Activated T-cell treated with anti-CD3 and anti-CD28 coated beads, Interleukin-2, amount 50 U/mL, for 72 hours (primary cell): ENCODE measurements at regions not wholly inside any gene's neighbourhood (a gene's known extent, or its start where the extent isn't known, plus 50 kb on each side); places are given as distances from the start of the nearest gene placed in this dataset.
A peak's percentile ranks its signal among the peaks of the same experiment; 100 is the strongest.

Experiments
- ATAC-seq, 2 donors: fragments of 150-1000 bp; cut with Tn5 transposase; replicated peaks in 1 of 2; 2 replicates each; pipeline ENCODE4 v1.10.0; 2021; ENCODE audit warnings: moderate library complexity in 2 of 2, mild to moderate bottlenecking in 1 of 2
- DNase-seq, 2 donors: peaks; one replicate each; pipeline ENCODE4 v3.0.0; 2021 to 2022; ENCODE audit warnings: mixed read lengths in 1 of 2
- H3K27ac Mint-ChIP-seq: one replicate; pipeline ENCODE4 v1.8.0; 2022; ENCODE audit warnings: mild to moderate bottlenecking, moderate library complexity, mixed read lengths
- H3K27me3 Mint-ChIP-seq: one replicate; pipeline ENCODE4 v1.8.0; 2022; ENCODE audit warnings: low read depth, mixed read lengths
- H3K36me3 Mint-ChIP-seq, 2 donors: one replicate each; pipeline ENCODE4 v1.8.0; 2022; ENCODE audit warnings: mixed read lengths in 2 of 2, mild to moderate bottlenecking in 1 of 2; ENCODE audit not compliant: insufficient read depth in 2 of 2
- H3K4me1 Mint-ChIP-seq: one replicate; pipeline ENCODE4 v1.8.0; 2022; ENCODE audit warnings: low read depth, mixed read lengths
- H3K4me3 Mint-ChIP-seq, 2 donors: one replicate each; pipeline ENCODE4 v1.8.0; 2022; ENCODE audit warnings: mild to moderate bottlenecking in 2 of 2, mixed read lengths in 2 of 2, moderate library complexity in 2 of 2
- H3K9me3 Mint-ChIP-seq, 2 donors: one replicate each; pipeline ENCODE4 v1.8.0; 2022; ENCODE audit warnings: mixed read lengths in 2 of 2

DNA sequence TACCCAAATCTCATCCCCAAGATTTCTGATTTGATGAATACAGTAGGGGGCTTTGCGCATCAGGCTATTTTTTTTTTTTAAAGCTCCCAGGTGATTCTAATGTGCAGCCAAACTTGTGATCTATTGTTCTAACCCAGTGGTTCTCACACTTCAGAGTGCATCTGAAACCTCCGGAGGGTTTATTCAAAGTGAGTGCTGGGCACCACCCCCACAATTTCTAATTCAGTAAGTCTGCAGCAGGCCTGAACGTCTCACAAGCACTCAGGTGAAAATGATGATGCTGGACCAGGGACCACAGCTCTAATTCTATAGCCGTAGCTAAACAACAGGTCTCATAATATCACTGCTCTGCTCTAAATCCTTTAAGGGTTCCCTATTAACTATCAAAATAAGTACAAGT lies 211.4 kb downstream of the FMR1NB start:
- Mint-ChIP-seq H3K36me3 (no peaks in the 10 kb centered on the region), H3K4me3 (no peak overlapping the region), H3K4me1 (no peaks in the 10 kb centered on the region), H3K27me3 (no peaks in the 10 kb centered on the region), H3K27ac (no peak overlapping the region), H3K9me3 (no peaks in the 10 kb centered on the region)
- ATAC-seq, result no peak
- DNase-seq, result no peak

DNA sequence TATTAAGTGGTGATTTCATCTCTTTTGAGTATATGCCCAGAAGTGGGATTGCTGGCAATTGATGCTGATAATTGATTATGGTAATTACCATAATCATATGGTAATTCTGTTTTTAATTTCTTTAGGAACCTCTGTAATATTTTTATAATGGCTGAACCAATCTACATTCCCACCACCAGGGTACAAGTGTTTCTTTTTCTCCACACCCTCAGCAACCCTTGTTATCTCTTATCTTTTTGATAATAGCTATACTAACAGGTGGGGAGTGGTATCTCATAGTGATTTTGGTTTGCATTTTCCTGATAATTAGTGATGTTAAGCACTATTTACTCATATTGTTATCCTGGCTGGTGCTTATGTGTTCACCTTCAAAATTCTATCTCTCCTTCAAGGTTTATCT lies 212.6 kb downstream of the FMR1NB start:
- no peaks in the 10 kb centered on the region for H3K27me3 Mint-ChIP-seq
- H3K9me3 Mint-ChIP-seq, result no peaks in the 10 kb centered on the region
- H3K36me3 Mint-ChIP-seq, result no peaks in the 10 kb centered on the region
- H3K4me1 Mint-ChIP-seq, result no peaks in the 10 kb centered on the region
- ATAC-seq (no peak), DNase-seq (no peak)
- no peak overlapping the region for H3K27ac Mint-ChIP-seq
- H3K4me3 Mint-ChIP-seq, result no peak overlapping the region

DNA sequence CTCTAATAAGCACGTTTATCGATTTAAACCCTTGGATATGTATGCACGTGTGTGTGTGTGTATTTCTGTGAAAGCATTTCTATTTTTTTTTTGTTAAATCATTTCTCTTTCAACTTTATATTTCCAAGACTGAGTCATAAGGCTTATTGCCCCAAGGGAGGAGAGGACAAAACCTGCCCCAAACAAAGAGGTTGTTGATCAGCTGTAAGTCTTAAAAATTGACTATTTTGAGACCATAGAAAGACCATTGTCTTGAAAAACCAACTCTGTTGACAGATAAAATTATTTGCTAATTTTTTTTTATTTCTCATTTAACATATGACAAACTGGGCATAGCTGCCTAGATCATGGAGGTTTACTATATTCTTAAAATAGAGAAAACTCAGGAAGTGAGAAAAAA lies 222.4 kb downstream of the FMR1NB start:
- Mint-ChIP-seq H3K9me3 (peaks cover 7 to 10% of the 10 kb centered on the region in 2 donors), H3K27ac (no peak overlapping the region), H3K27me3 (peaks cover 13% of the 10 kb centered on the region), H3K4me3 (no peak overlapping the region), H3K36me3 (peaks cover 2 to 3% of the 10 kb centered on the region in 2 donors), H3K4me1 (no peaks in the 10 kb centered on the region)
- DNase-seq, result no peak
- no peak for ATAC-seq

DNA sequence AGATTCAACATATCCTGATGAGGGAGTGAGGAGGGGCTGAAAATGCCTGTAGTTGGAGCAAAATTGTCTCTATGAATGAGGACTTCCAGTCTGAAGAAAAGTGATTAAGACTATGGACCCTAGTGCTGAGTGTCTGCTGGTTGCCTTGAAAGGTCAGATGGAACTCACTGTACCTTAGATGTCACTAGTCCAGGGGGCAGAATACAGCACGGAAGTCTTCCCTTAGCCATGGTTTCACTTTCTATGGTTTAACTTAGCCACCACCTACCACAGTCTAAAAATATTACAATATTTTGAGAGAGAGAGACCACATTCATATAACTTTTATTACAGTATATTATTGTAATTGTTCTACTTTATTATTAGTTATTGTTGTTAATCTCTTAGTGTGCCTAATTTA lies 223.1 kb downstream of the FMR1NB start:
- Mint-ChIP-seq H3K4me1 (no peaks in the 10 kb centered on the region), H3K27me3 (peaks cover 13% of the 10 kb centered on the region), H3K27ac (no peak overlapping the region), H3K4me3 (no peak overlapping the region), H3K9me3 (peaks cover 7 to 10% of the 10 kb centered on the region in 2 donors), H3K36me3 (peaks cover 2 to 3% of the 10 kb centered on the region in 2 donors)
- no peak for DNase-seq
- ATAC-seq, result no peak

DNA sequence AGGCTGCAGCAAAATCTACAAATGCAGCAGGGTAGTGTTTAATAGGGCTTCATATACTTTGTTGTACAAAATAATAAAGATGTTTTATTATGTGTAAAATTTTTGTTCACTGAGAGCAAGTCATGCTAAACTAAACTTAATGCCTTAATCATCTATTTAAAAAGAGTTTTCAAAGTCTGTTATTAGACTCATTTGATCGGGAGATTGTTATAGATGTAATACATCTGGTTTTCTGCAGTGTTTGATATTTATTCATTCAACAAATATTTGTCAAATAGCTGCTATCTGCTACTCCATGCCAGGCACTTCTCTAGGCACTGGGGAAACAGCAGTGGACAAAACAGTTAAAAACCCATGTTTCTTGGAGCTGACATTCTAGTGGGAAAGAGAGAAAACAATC lies 233.6 kb downstream of the FMR1NB start:
- Mint-ChIP-seq H3K27ac (no peak overlapping the region), H3K4me1 (no peaks in the 10 kb centered on the region), H3K27me3 (peaks cover 17% of the 10 kb centered on the region), H3K4me3 (no peak overlapping the region), H3K9me3 (peaks cover 0 to under 1% of the 10 kb centered on the region in 2 donors), H3K36me3 (no peaks in the 10 kb centered on the region)
- no peak for DNase-seq
- no peak for ATAC-seq

DNA sequence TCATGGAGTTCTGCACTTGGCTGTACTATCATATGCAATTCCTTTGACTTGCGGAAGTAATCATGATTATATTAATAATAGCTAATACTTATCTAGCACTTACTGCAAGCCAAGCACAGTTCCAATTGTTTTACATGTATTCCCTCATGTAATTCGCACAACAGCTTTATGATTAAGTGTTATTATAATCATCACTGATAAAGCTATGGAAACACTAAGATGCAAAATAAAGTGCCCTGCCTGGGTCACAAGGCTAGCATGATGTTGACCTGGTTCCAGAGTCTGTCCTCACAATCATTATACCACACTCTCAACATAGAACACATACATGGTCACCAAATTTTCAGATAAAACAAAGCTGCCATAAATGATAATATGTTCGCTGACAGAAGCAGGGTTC lies 234.6 kb downstream of the FMR1NB start:
- Mint-ChIP-seq H3K27me3 (peaks cover 25% of the 10 kb centered on the region), H3K27ac (no peak overlapping the region), H3K4me3 (no peak overlapping the region), H3K9me3 (no peaks in the 10 kb centered on the region), H3K36me3 (no peaks in the 10 kb centered on the region), H3K4me1 (no peaks in the 10 kb centered on the region)
- ATAC-seq, result no peak
- no peak for DNase-seq

DNA sequence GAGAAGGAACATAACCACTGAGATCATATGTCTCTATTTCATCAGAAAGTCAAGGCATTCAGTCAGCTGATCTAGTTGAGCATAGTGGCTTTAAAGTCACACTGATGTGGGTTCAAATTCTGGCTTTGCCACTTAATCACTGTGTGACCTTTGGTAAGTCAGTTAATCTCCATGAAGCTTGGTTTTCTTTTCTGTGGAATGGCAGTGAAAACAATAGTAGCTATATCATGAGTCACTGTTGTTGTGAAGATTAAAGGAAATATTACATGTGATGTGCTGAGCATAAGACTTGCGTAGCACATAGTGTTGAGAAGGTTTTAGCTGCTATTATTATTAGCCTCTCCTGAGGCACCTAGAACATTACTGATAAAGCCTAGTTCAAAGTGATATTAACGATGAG lies 242.2 kb downstream of the FMR1NB start:
- Mint-ChIP-seq H3K27me3 (peaks cover 26% of the 10 kb centered on the region), H3K4me3 (no peak overlapping the region), H3K27ac (no peak overlapping the region), H3K4me1 (peaks cover 22% of the 10 kb centered on the region), H3K9me3 (peaks cover 0 to 3% of the 10 kb centered on the region in 2 donors), H3K36me3 (peaks cover 0 to 4% of the 10 kb centered on the region in 2 donors)
- ATAC-seq (no peak), DNase-seq (no peak)

DNA sequence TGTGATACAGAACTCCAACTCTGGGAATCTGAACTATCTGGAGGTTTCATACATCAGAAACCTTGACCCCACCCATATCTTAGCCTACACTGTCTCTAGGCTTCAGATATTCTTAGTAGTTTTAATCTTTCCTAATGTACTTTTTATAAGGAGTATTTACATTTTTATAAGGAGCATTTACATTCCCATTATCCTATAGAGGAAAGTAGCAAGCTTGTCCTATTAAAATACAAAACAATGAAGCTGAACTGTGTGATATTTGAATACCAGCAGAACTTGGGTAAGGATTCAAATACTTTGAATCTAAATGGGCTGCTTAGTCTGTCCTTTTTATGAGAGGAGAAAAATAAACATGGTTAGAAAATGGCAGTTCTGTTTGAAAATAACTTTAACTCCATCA lies 247.4 kb downstream of the FMR1NB start:
- Mint-ChIP-seq H3K9me3 (peaks cover 1 to 5% of the 10 kb centered on the region in 2 donors), H3K27ac (no peak overlapping the region), H3K4me3 (no peak overlapping the region), H3K36me3 (peaks cover 0 to 4% of the 10 kb centered on the region in 2 donors), H3K4me1 (peaks cover 18% of the 10 kb centered on the region), H3K27me3 (peaks cover 31% of the 10 kb centered on the region)
- no peak for DNase-seq
- no peak for ATAC-seq

DNA sequence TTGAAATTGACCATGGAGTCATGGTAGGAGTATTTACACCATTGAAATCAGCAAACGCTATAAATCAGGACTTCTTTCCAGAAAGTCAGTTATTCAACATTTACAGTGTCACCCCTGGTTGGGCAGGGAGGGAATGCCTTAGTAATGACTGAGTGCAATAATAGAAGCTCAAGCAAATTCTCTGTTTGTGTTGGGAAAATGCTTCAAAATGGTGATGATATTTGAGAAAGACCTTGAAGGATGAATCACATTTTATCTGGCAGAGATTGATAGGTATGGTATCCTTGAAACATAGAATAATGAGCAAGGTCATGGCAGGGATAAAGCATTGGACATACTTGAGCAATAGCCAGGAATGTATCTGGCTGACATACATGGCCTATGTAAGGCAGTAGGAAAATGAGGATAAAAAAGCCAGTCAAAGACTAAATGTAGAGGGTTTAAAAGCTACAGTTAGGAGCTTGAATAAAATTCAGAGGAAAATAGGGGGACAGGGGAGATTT lies 248.7 kb downstream of the FMR1NB start:
- Mint-ChIP-seq H3K36me3 (peaks cover 0 to 4% of the 10 kb centered on the region in 2 donors), H3K4me1 (peaks cover 15% of the 10 kb centered on the region), H3K9me3 (peaks cover 1 to 5% of the 10 kb centered on the region in 2 donors), H3K27me3 (peaks cover 31% of the 10 kb centered on the region), H3K27ac (no peak overlapping the region), H3K4me3 (no peak overlapping the region)
- DNase-seq, result no peak
- no peak for ATAC-seq

DNA sequence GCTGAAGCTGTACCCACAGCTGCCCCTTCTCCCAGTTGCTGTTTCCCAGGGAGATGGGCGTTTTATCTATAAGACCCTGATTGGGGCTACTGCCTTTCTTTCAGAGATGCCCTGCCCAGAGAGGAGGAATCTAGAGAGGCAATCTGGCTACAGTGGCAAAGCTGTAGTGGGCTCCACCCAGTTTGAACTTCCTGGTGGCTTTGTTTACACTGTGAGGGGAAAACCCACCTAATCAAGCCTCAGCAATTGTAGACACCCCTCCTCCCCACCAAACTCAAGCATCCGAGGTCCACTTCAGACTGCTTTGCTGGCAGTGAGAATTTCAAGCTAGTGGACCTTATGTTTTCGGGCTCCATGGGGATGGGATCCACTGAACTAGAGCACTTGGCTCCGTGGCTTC lies 240.4 kb upstream of the AFF2 start:
- Mint-ChIP-seq H3K4me1 (peaks cover 12% of the 10 kb centered on the region), H3K27ac (no peak overlapping the region), H3K27me3 (peaks cover 6% of the 10 kb centered on the region), H3K4me3 (no peak overlapping the region), H3K36me3 (peaks cover 1 to 26% of the 10 kb centered on the region in 2 donors), H3K9me3 (peaks cover 7 to 16% of the 10 kb centered on the region in 2 donors)
- ATAC-seq (no peak), DNase-seq (no peak)

DNA sequence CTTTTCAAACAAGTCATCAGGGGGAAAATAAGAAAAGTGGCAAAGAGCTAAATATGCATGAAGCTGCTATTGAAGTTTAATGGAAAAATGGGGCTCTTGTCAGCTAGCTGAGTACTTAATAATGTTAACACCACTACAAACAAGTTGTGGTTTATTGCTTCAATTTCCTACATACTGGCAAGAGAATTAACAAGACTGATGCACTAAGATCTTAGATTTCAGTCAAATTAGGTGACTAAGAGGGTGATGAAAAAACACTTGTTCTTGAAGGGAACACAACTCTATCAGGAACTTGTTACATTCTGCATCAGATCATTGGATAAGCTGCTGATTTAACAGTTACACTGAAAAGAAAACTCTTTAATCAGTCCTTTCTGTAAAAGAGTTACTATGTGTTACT lies 234.6 kb upstream of the AFF2 start:
- no peak overlapping the region for H3K27ac Mint-ChIP-seq

DNA sequence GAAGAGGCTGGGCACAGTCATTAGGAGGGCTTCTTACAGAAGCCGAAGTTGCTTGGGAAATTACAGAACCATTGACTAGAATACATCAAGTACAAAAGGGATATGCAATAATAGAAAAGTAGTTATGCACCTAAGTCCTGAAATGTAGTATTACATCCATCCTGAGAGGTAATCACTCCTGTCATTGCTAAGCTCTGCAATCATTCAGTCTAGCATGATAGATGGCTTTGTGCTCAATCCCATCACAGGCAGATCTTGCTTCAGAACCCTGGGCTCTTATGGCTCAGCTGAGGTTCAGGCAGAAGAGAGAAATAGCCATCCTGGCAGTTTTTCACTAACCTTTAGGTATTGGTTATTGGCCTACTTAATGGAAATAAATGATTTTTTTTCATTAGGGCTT lies 231.7 kb upstream of the AFF2 start:
- peaks cover 12% of the 10 kb centered on the region for H3K4me1 Mint-ChIP-seq
- DNase-seq (no peak), ATAC-seq (no peak)
- peaks cover 0 to 5% of the 10 kb centered on the region in 2 donors for H3K36me3 Mint-ChIP-seq
- peaks cover 6% of the 10 kb centered on the region for H3K27me3 Mint-ChIP-seq
- H3K4me3 Mint-ChIP-seq, result no peak overlapping the region
- H3K9me3 Mint-ChIP-seq, result peaks cover 2 to 4% of the 10 kb centered on the region in 2 donors
- no peak overlapping the region for H3K27ac Mint-ChIP-seq

More for the DNA sequence above, 234.6 kb upstream of the AFF2 start:
- H3K9me3 Mint-ChIP-seq, result peaks cover 7 to 9% of the 10 kb centered on the region in 2 donors
- H3K27me3 Mint-ChIP-seq, result peaks cover 6% of the 10 kb centered on the region
- no peak for DNase-seq
- no peak for ATAC-seq
- H3K36me3 Mint-ChIP-seq, result peaks cover 1 to 15% of the 10 kb centered on the region in 2 donors
- H3K4me1 Mint-ChIP-seq, result peaks cover 15% of the 10 kb centered on the region
- no peak overlapping the region for H3K4me3 Mint-ChIP-seq

DNA sequence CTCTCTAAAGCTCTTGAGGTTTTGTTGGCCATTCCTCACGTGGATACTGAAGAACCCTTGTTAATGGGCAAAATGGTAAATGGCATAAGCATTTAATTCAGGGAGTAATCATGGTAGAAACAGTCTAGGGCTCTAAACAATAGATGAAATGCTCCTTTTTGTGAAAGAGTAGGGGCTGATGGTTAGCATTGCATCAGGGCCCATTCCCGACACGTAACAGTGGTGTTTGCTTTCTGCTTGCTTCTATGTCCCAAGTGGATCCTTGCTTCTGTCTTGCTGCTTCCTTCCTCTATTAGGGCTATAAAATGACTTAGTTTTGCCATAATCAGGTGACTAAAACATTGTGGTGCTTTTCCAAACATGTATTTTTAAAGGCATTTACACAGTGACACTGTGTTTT lies 230.9 kb upstream of the AFF2 start:
- no peak overlapping the region for H3K4me3 Mint-ChIP-seq
- no peak for ATAC-seq

DNA sequence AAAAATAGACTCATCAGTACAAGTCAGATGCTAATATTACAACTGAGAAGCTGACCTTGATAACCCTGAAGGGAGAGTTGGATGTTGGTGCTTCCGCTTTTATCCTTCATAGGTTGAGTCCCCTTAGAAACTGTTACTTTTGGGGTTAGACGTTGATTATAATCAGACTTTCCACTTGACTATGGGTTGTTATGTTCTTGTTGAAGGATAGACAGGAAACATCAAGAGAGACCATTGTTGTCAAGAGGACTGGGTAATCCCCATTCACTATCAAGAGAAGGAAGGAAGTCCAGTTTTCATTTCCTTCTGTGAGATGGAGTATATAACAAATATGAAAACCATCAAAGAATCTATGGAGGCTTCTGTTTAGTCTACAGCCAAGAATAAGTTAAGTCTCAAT lies 229.9 kb upstream of the AFF2 start:
- peak overlapping the region; percentile 23 for H3K27ac Mint-ChIP-seq
- H3K36me3 Mint-ChIP-seq, result peaks cover 0 to 4% of the 10 kb centered on the region in 2 donors
- H3K4me1 Mint-ChIP-seq, result peaks cover 12% of the 10 kb centered on the region
- no peaks in the 10 kb centered on the region for H3K27me3 Mint-ChIP-seq
- no peak for DNase-seq
- peak; percentile 32 to 43 for ATAC-seq
- H3K9me3 Mint-ChIP-seq, result peaks cover 0 to 3% of the 10 kb centered on the region in 2 donors
- H3K4me3 Mint-ChIP-seq, result no peak overlapping the region

More for the DNA sequence above, 230.9 kb upstream of the AFF2 start:
- Mint-ChIP-seq H3K27me3 (peaks cover 4% of the 10 kb centered on the region), H3K4me1 (peaks cover 12% of the 10 kb centered on the region), H3K36me3 (peaks cover 0 to 4% of the 10 kb centered on the region in 2 donors), H3K27ac (no peak overlapping the region), H3K9me3 (peaks cover 2% of the 10 kb centered on the region in 2 donors)
- DNase-seq, result no peak
